ENCODE measurements at regions not wholly inside any gene's neighbourhood (a gene's known extent, or its start where the extent isn't known, plus 50 kb on each side); places are given as distances from the start of the nearest gene placed in this dataset.

- DNase-seq (ENCODE audit: low read depth in 2 of 3, low spot score in 1 of 3), result no peak
These were observed 696.1 kb upstream of the NCAM2 start for GRCh38 chr21:20302084-20302483.

GRCh38 chr21:20306836-20307235 is 691.4 kb upstream of the NCAM2 start:
- DNase-seq (ENCODE audit: low read depth in 2 of 3, low spot score in 1 of 3), result no peak

- no peak for DNase-seq (ENCODE audit: low read depth in 2 of 3, low spot score in 1 of 3)
These were observed 689.5 kb upstream of the NCAM2 start for GRCh38 chr21:20308586-20309315.

GRCh38 chr21:20311234-20311787 is 686.9 kb upstream of the NCAM2 start:
- DNase-seq (ENCODE audit: low read depth in 2 of 3, low spot score in 1 of 3), result no peak

- DNase-seq (ENCODE audit: low read depth in 2 of 3, low spot score in 1 of 3), result no peak
These were observed 685.2 kb upstream of the NCAM2 start for GRCh38 chr21:20313013-20313412.

GRCh38 chr21:20315042-20315441 is 683.2 kb upstream of the NCAM2 start:
- no peak for DNase-seq (ENCODE audit: low read depth in 2 of 3, low spot score in 1 of 3)

- DNase-seq (ENCODE audit: low read depth in 2 of 3, low spot score in 1 of 3), result no peak
These were observed 668.6 kb upstream of the NCAM2 start for GRCh38 chr21:20329636-20330035.

GRCh38 chr21:20330652-20331051 is 667.6 kb upstream of the NCAM2 start:
- DNase-seq (ENCODE audit: low read depth in 2 of 3, low spot score in 1 of 3), result no peak

GRCh38 chr21:20334585-20334984 is 663.6 kb upstream of the NCAM2 start:
- DNase-seq (ENCODE audit: low read depth in 2 of 3, low spot score in 1 of 3), result no peak

GRCh38 chr21:20341431-20341830 is 656.8 kb upstream of the NCAM2 start:
- no peak for DNase-seq (ENCODE audit: low read depth in 2 of 3, low spot score in 1 of 3)

- no peak for DNase-seq (ENCODE audit: low read depth in 2 of 3, low spot score in 1 of 3)
These were observed 655.0 kb upstream of the NCAM2 start for GRCh38 chr21:20343186-20343585.

GRCh38 chr21:20351138-20351537 is 647.1 kb upstream of the NCAM2 start:
- no peak for DNase-seq (ENCODE audit: low read depth in 2 of 3, low spot score in 1 of 3)

GRCh38 chr21:20353351-20353750 is 644.9 kb upstream of the NCAM2 start:
- no peak for DNase-seq (ENCODE audit: low read depth in 2 of 3, low spot score in 1 of 3)

- DNase-seq (ENCODE audit: low read depth in 2 of 3, low spot score in 1 of 3), result no peak
These were observed 625.2 kb upstream of the NCAM2 start for GRCh38 chr21:20373031-20373430.

- DNase-seq (ENCODE audit: low read depth in 2 of 3, low spot score in 1 of 3), result no peak
These were observed 621.0 kb upstream of the NCAM2 start for GRCh38 chr21:20377250-20377649.

GRCh38 chr21:20388400-20388799 is 609.8 kb upstream of the NCAM2 start:
- DNase-seq (ENCODE audit: low read depth in 2 of 3, low spot score in 1 of 3), result no peak

- DNase-seq (ENCODE audit: low read depth in 2 of 3, low spot score in 1 of 3), result no peak
These were observed 601.4 kb upstream of the NCAM2 start for GRCh38 chr21:20396798-20397197.

- no peak for DNase-seq (ENCODE audit: low read depth in 2 of 3, low spot score in 1 of 3)
These were observed 593.3 kb upstream of the NCAM2 start for GRCh38 chr21:20404915-20405314.

- no peak for DNase-seq (ENCODE audit: low read depth in 2 of 3, low spot score in 1 of 3)
These were observed 579.9 kb upstream of the NCAM2 start for GRCh38 chr21:20418353-20418752.

- no peak for DNase-seq (ENCODE audit: low read depth in 2 of 3, low spot score in 1 of 3)
These were observed 578.4 kb upstream of the NCAM2 start for GRCh38 chr21:20419772-20420171.

- no peak for DNase-seq (ENCODE audit: low read depth in 2 of 3, low spot score in 1 of 3)
These were observed 573.3 kb upstream of the NCAM2 start for GRCh38 chr21:20424943-20425342.

- no peak for DNase-seq (ENCODE audit: low read depth in 2 of 3, low spot score in 1 of 3)
These were observed 572.4 kb upstream of the NCAM2 start for GRCh38 chr21:20425856-20426255.

- DNase-seq (ENCODE audit: low read depth in 2 of 3, low spot score in 1 of 3), result no peak
These were observed 557.9 kb upstream of the NCAM2 start for GRCh38 chr21:20440338-20440737.
